ENCODE measurements at regions not wholly inside any gene's neighbourhood (a gene's known extent, or its start where the extent isn't known, plus 50 kb on each side); places are given as distances from the start of the nearest gene placed in this dataset.

- intact Hi-C loops (cut with micrococcal nuclease), result no loop called here
- Histone ChIP-seq H2AFZ (replicated peaks; ENCODE audit: low read length, poor library complexity) (no peak overlapping the region), H3K4me3 (ENCODE audit: insufficient read depth, low read depth, low read length) (no peak overlapping the region), H2BK20ac (ENCODE audit: low read depth, low read length) (no peak overlapping the region), H4K5ac (ENCODE audit: low read depth, low read length) (no peak overlapping the region), H3K27ac (ENCODE audit: insufficient read depth, low read length) (no peak overlapping the region), H4K20me1 (ENCODE audit: insufficient read depth, low read length) (no peaks in the 10 kb centered on the region), H2BK15ac (ENCODE audit: low read depth, low read length) (no peak overlapping the region), H3K4ac (ENCODE audit: low read depth, low read length) (no peak overlapping the region), H3K36me3 (ENCODE audit: control insufficient read depth, insufficient read depth, low read length) (no peaks in the 10 kb centered on the region), H2AK9ac (replicated peaks; ENCODE audit: low read depth, low read length, poor library complexity) (no peak overlapping the region), H3K9ac (ENCODE audit: low read depth, low read length) (no peak overlapping the region), H3K18ac (ENCODE audit: low read depth, low read length) (no peak overlapping the region), H3K56ac (ENCODE audit: extremely low read depth, insufficient read depth, low read length) (no peak overlapping the region), H3K14ac (replicated peaks; ENCODE audit: low read depth, low read length) (no peak overlapping the region), H3K9me1 (ENCODE audit: insufficient read depth, low read length) (no peaks in the 10 kb centered on the region), H2BK120ac (ENCODE audit: low read depth, low read length) (no peak overlapping the region), H4K8ac (ENCODE audit: low read depth in 2 of 2, low read length in 2 of 2) (no peak overlapping the region), H3K79me1 (ENCODE audit: low read depth in 1 of 2, low read length in 2 of 2) (no peaks in the 10 kb centered on the region), H3K4me2 (ENCODE audit: low read depth, low read length) (no peak overlapping the region), H3K23ac (ENCODE audit: low read depth, low read length) (no peak overlapping the region), H2AK5ac (ENCODE audit: low read depth, low read length) (no peak overlapping the region), H2BK5ac (ENCODE audit: low read depth, low read length, poor library complexity, severe bottlenecking) (no peak overlapping the region), H3K9me3 (ENCODE audit: control insufficient read depth, insufficient read depth, low read length) (no peaks in the 10 kb centered on the region), H3K27me3 (ENCODE audit: control insufficient read depth, insufficient read depth, low read length) (no peaks in the 10 kb centered on the region), H4K91ac (ENCODE audit: insufficient read depth, low read depth, low read length) (no peak overlapping the region), H3K4me1 (ENCODE audit: control insufficient read depth, insufficient read depth, low read length) (no peaks in the 10 kb centered on the region)
- ATAC-seq (ENCODE audit: low read depth), result no peak
- ChIA-PET CTCF (interaction anchor here (0.5 kb wide), 1 partner anchor 12 kb away, joined by 3 read pairs; no protein-coding TSS in a partner anchor), POLR2A (ENCODE audit: unreplicated experiment) (no interaction called here)
- no peak for TF ChIP-seq RCOR1 (IDR thresholded peaks at IDR 0.05; ENCODE audit: insufficient replicate concordance, low read length)
- no peak for TF ChIP-seq CHD1 (IDR thresholded peaks at IDR 0.05; ENCODE audit: low read depth, low read length)
- TF ChIP-seq MXI1 (IDR thresholded peaks at IDR 0.05; ENCODE audit: borderline replicate concordance, low read depth, low read length), result no peak
- no peak for TF ChIP-seq RFX5 (IDR thresholded peaks at IDR 0.05; ENCODE audit: low read depth, low read length)
- no peak for TF ChIP-seq RAD21 (IDR thresholded peaks at IDR 0.05; ENCODE audit: low read length)
- TF ChIP-seq MAFK (IDR thresholded peaks at IDR 0.05; ENCODE audit: low read depth, low read length), result no peak
- TF ChIP-seq ELK1 (IDR thresholded peaks at IDR 0.05; ENCODE audit: borderline replicate concordance, low read depth, low read length), result no peak
- no peak for TF ChIP-seq CTCF (conservative IDR thresholded peaks at IDR 0.05; ENCODE audit: low read depth, low read length)
- no peak for TF ChIP-seq USF2 (IDR thresholded peaks at IDR 0.05; ENCODE audit: low read depth, low read length)
- TF ChIP-seq MAZ (IDR thresholded peaks at IDR 0.05; ENCODE audit: borderline replicate concordance, low read depth, low read length), result no peak
- no peak for TF ChIP-seq SMC3 (IDR thresholded peaks at IDR 0.05; ENCODE audit: low read depth, low read length)
- no peak for TF ChIP-seq BHLHE40 (IDR thresholded peaks at IDR 0.05; ENCODE audit: low read depth, low read length)
- no peak for TF ChIP-seq FOS (IDR thresholded peaks at IDR 0.05; ENCODE audit: low read depth, low read length)
- no peak for TF ChIP-seq CEBPB (IDR thresholded peaks at IDR 0.05; ENCODE audit: low read depth, low read length)
- TF ChIP-seq POLR2A (IDR thresholded peaks at IDR 0.05; ENCODE audit: low read depth, low read length), result no peak
- in situ Hi-C loops (cut with MboI; ENCODE audit: low sequenced_read_pairs), result no loop called here
- DNase-seq, result no peak
- WGBS, 2 experiments (ENCODE audit: extremely low coverage in 2 of 2, insufficient read length in 1 of 2), result no CpG with 5 or more reads among the region's 3 CpGs
- dilution Hi-C loops (cut with HindIII; ENCODE audit: low sequenced_read_pairs, unreplicated experiment), result no loop called here
- no TSS peak for BruUV-seq (replicated peaks)
Observed at GRCh38 chr16:82337355-82337754, 167.3 kb upstream of the MPHOSPH6 start.
